ENCODE measurements at regions not wholly inside any gene's neighbourhood (a gene's known extent, or its start where the extent isn't known, plus 50 kb on each side); places are given as distances from the start of the nearest gene placed in this dataset.

DNA sequence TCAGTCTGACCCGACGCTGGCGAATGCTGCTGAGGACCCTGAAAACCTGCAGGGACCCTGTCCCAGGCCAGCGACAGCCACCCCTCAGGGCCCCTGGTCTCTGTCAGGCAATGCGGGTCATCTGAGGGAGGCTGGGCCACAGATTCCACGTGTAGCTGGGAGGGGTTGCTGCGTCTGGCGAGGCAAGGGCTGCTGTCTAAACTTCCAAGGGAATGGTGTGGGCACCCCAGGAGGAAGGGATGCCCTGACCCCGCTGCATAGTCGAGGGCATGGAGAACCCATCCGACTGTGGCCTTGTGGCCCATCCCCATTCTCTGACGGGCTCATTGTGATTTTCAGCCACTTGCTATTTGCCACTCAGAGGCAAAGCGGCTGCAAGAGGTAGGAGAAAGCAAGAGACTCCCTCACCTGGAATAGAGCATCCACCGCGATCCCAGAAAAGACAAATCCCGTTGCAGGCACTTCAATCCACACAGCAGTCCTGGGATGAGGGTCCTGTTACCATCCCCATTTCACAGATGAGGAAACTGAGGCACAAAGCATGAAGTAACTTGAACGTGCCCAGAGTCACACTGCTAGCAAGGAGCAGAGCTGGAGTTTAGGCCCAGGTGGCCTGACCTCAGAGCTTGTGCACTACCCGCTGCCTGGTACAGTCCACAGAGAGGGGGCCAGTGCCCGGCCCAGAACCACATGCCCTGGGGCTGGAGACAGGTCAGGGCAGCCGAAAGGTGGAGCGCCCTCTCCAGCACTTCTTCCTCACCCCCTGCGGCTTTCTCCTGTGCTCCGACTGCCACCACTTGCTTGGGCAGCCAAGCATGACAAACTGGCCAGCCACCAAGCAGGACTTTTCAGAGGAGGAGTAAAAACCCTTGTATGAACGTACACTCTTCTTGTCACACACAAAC is 163.8 kb upstream of the KLF14 start:
- no peak for DNase-seq (ENCODE audit: low read depth)

- DNase-seq (ENCODE audit: low read depth), result no peak
Observed at GRCh38 chr7:130899071-130899560, 165.1 kb upstream of the KLF14 start.

GRCh38 chr7:130899638-130900401 is 165.8 kb upstream of the KLF14 start:
- no peak for DNase-seq (ENCODE audit: low read depth)

DNA sequence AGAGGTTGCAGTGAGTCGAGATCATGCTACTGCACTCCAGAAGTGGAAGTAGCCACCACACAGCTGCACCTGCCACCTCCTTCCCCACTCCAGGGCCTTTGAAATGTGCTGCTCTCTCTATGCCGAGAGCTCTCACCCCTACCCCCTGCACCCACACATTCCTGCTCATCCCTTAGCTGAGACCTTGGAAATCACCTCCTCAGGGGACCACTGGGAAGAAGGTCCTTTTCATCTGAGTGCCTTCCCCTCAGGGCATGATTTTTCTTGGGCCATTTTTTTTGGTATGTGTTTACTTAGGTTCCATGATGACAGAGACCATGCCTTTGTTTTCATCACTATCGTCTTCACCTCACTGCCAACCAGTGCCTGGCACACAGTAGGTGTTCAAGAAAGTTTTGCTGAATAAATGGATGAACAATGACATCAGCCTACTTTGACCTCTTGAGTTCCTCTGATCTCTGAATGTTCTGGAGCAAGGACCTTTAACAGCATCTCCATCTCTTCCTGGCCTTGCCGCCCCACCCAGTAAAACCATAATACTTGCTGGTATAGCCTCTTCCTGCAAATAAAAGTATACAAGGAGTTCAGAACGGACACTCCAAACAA is 166.6 kb upstream of the KLF14 start:
- no peak for DNase-seq (ENCODE audit: low read depth)

GRCh38 chr7:130901209-130901783 is 167.3 kb upstream of the KLF14 start:
- peak; percentile 67 for DNase-seq (ENCODE audit: low read depth)

DNA sequence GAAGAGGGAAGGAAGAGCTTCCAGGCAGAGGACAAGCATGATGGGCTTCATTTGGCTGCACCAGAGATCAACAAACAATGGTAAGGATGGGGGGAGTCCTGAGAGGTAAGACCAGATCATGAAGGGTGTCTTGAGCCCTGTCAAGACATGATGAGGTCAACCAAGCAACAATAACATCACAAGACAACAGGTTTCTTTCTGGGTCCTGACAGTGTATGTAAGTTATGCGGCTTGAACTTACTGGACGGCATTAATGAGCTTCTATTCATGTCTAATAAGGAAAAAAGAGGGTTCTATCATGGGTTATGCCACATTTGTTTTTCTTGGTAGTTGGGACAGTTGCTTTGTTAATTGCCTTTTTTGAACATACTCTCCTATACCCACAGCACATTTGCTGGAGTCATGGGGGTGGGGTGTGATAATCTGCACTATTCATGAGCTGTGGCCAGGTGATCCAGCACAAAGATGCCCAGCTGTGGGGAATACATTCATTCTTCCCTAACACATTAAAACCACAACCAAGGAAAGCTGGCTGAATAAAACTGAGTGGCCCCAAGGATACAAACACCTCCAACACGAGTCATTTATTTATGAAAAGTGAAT is 168.8 kb upstream of the KLF14 start:
- DNase-seq (ENCODE audit: low read depth), result no peak

GRCh38 chr7:130903358-130903974 is 169.5 kb upstream of the KLF14 start:
- peak; percentile 79 for DNase-seq (ENCODE audit: low read depth)

DNA sequence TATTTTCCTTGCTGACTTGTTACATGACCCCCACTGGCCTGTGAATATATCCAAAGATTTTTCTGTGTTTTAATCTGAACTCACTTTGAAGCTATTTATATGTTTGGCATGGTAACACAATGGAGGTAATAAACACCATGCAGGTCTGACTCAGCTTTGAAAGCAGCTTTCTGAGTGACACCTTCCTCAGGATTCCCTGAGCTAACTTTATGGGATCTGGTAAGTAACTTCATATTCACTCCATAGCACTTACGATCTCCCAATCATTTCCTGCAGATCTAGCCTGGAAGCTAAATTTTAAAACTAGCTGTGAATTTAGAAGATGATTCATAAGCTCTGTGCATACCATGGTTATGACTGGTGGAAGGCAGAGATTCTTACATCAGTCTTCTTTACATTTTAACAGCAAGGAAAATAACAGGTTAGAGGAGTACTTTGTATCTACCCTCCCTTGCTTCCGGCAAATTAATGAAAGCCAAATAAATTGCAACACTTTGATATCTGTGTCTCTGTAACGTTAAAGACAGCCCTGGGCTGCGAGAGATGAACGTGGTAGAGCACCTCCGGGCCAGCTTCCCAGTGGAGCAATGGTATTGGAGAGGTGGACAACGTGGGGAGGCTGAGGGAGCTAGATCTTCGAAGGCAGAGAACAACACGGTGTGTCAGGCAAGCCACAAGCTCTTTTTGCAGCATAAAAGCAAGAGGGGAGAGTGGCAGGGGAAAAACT is 170.2 kb upstream of the KLF14 start:
- DNase-seq (ENCODE audit: low read depth), result peak; percentile 94

- DNase-seq (ENCODE audit: low read depth), result no peak
Observed at GRCh38 chr7:130904792-130905191, 170.8 kb upstream of the KLF14 start.

- DNase-seq (ENCODE audit: low read depth), result no peak
Observed at GRCh38 chr7:130906575-130906974, 172.6 kb upstream of the KLF14 start.

- no peak for DNase-seq (ENCODE audit: low read depth)
Observed at GRCh38 chr7:130907439-130907838, 173.4 kb upstream of the KLF14 start.

DNA sequence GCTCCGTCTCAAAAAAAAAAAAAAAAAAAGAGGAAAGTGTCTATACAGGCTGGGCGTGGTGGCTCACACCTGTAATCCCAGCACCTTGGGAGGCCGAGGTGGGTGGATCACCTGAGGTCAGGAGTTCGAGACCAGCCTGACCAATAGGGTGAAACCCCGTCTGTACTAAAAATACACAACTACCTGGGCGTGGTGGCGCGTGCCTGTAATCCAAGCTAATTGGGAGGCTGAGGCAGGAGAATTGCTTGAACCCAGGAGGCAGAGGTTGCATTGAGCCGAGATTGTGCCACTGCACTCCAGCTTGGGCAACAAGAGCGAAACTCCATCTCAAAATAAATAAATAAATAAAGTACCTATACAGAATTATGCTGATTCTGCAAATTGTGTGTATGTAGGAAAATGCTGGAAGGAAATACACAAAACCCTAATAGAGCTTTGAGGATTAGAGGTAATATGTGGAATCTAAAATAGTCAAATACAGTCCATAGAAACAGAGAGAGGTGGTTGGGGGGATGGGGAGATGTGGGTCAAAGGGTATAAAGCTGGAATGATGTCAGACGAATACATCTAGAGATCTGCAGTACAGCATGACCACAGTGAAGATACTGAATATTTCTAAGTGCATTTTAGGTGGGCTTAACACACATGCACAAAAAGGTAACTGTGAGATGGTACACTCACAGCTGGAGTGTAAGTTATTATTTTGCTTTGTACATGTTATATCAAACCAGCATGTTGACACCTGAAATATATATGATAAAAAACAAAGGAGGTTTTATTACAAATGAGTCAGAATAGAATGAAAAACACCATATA is 174.5 kb upstream of the KLF14 start:
- no peak for DNase-seq (ENCODE audit: low read depth)

DNA sequence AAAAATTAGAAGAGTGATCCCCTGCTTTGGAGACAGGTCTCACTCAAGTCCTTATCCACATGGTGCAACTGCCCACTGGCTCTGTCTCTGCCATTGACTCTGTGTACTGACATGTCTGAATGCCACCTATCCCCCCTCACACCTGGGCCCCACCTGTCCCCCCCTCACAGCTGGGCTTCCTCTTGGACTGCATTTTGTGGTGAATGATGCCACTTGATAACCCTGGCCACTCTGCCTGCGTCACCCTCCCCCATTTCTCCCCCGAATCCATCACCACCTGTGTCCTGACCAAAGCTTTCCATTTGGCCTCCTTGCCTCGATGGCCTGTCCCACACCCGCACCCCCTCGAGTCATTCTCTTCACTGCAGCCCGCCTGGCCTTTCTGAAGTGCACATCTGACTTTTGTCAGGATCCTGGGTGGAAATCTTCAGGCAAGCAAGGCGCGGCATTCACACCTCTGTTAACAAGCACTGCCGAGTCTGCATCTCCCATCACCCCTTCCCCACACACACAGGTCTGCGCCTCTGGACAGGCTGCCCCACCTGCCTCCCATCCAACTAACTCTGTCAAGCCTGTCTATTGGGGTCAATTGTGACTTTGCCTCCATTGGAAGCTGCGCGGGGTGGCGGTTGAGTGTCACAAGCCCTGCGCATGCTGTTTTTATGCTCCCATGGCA is 175.3 kb upstream of the KLF14 start:
- DNase-seq (ENCODE audit: low read depth), result no peak

GRCh38 chr7:130909881-130910672 is 176.1 kb upstream of the KLF14 start:
- DNase-seq (ENCODE audit: low read depth), result no peak

DNA sequence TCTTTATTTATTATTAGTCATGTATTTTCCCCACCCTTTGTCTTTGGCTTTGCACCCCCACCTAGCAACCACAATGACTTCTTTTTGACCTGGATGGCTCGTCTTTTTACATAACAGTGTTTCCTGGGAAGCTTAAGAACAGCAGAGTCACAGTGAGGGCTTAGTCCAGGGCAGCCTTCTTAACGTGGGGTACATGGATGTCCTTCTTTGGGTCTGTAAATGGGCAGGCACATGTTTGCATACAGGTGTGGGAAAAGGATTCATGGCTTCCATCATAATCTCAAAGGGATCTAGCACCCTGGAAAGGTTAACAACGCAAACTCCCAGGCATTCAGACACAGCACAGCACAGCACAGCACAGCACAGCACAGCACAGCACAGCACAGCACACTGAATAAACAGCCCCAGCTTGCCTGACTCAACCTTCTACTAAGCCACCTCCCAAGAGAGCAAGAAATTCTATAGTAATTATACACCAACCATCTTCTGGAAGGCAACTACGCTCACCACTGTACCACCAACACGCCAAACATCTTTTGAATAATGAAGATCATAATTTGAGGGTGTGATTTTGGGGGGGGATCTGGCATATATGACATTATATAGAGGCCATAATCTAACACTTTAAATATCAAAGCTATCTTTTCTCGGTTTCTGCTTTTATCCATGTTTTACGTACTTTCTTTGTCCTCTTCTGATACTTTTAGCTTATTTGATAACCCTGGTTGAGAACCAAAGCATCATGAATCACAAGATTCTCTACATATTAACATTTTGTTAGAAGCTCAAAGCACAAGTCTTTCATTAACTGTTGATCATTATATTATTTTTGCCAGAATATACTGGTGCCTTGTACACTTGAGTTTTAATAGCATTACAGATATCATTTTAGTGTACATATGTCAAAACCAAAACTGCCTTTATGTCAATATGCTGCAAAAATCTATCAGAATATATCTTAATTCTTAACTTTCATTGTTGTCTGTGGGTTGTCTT is 177.2 kb upstream of the KLF14 start:
- DNase-seq (ENCODE audit: low read depth), result no peak

GRCh38 chr7:130912082-130912861 is 178.3 kb upstream of the KLF14 start:
- no peak for DNase-seq (ENCODE audit: low read depth)
